Upper lobe of left lung (tissue), 4 donors: ENCODE measurements at regions not wholly inside any gene's neighbourhood (a gene's known extent, or its start where the extent isn't known, plus 50 kb on each side); places are given as distances from the start of the nearest gene placed in this dataset.

Source experiments
- CTCF ChIP-seq, 6 experiments: fragments of 450-650 bp in 4 of 6; fragments of 200-600 bp in 2 of 6; sonication (generic) in 2 of 6; IDR thresholded peaks; one replicate each; pipeline ENCODE4 v1.5.1; 2016 to 2019; ENCODE audit warnings: antibody characterized with exemption in 6 of 6
- POLR2AphosphoS5 ChIP-seq, 2 donors: sonication (generic); formaldehyde crosslinking; IDR thresholded peaks; one replicate each; pipeline ENCODE4 v1.5.1; 2017; ENCODE audit warnings: antibody characterized with exemption in 2 of 2

GRCh38 chrX:69031181-69031580 lies 134.1 kb downstream of the PJA1 start:
- no peak for TF ChIP-seq POLR2AphosphoS5 (IDR thresholded peaks at IDR 0.05)
- no peak for TF ChIP-seq CTCF (IDR thresholded peaks at IDR 0.05)
